ENCODE measurements at regions not wholly inside any gene's neighbourhood (a gene's known extent, or its start where the extent isn't known, plus 50 kb on each side); places are given as distances from the start of the nearest gene placed in this dataset.

GRCh38 chr1:105100102-105100501, 1350.4 kb downstream of the AMY1C start:
- TF ChIP-seq, protein P1, sequence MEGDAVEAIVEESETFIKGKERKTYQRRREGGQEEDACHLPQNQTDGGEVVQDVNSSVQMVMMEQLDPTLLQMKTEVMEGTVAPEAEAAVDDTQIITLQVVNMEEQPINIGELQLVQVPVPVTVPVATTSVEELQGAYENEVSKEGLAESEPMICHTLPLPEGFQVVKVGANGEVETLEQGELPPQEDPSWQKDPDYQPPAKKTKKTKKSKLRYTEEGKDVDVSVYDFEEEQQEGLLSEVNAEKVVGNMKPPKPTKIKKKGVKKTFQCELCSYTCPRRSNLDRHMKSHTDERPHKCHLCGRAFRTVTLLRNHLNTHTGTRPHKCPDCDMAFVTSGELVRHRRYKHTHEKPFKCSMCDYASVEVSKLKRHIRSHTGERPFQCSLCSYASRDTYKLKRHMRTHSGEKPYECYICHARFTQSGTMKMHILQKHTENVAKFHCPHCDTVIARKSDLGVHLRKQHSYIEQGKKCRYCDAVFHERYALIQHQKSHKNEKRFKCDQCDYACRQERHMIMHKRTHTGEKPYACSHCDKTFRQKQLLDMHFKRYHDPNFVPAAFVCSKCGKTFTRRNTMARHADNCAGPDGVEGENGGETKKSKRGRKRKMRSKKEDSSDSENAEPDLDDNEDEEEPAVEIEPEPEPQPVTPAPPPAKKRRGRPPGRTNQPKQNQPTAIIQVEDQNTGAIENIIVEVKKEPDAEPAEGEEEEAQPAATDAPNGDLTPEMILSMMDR (IDR thresholded peaks at IDR 0.05): no peak
- TF ChIP-seq POLR2A (IDR thresholded peaks at IDR 0.05): no peak

Data from testis (tissue), 2 donors.